ENCODE measurements at regions not wholly inside any gene's neighbourhood (a gene's known extent, or its start where the extent isn't known, plus 50 kb on each side); places are given as distances from the start of the nearest gene placed in this dataset.

- intact Hi-C loops (cut with DNase I), result no loop called here
Measured at GRCh38 chr5:56335212-56335611, 102.1 kb upstream of the ANKRD55 start.

DNA sequence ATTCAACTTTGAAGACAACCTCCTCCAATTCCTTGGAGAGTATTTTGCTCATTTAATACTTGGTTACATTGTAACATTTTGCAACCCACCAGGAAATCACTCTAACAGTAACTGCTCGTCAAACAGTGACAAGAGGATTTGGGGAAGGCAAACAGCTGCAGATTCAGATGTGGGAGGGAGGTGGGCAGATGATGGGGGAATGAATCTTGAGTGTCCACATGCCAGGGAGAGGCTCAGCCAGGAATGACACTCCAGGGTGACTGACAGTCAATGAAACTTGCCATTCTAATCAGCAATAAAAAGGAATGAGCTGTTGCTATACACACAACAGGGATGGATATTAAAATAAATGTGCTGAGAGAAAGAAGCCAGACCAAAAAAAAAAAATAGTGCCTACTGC lies 97.7 kb upstream of the ANKRD55 start:
- intact Hi-C loops (cut with DNase I), result no loop called here
- DNase-seq (ENCODE audit: low spot score), result no peak

More at GRCh38 chr5:56335212-56335611, 102.1 kb upstream of the ANKRD55 start:
- no peak for DNase-seq (ENCODE audit: low spot score)

- no peak for DNase-seq (ENCODE audit: low spot score)
- intact Hi-C loops (cut with DNase I), result no loop called here
Measured at GRCh38 chr5:56330167-56330566, 97.0 kb upstream of the ANKRD55 start.

DNA sequence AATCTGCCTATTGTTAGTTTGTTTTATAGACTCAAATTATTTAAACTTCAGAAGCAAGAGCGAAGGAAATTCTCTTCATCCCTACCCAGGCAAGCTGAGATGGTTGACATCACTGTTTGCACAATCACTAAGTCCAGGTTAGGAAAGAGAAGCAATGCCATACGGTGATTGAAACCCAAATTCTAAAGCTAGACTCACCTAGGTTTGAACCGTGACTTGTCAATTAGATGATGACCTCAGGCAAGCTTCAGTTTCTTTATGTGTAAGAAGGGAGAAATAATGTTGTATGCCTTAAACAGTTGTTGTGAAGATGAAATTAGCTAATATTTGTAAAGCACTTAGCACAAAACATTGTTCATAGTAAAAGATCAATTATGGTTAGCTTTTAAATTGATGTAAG lies 96.5 kb upstream of the ANKRD55 start:
- intact Hi-C loops (cut with DNase I), result no loop called here
- no peak for DNase-seq (ENCODE audit: low spot score)

- intact Hi-C loops (cut with DNase I), result no loop called here
- DNase-seq (ENCODE audit: low spot score), result no peak
Measured at GRCh38 chr5:56328753-56329560, 95.8 kb upstream of the ANKRD55 start.

DNA sequence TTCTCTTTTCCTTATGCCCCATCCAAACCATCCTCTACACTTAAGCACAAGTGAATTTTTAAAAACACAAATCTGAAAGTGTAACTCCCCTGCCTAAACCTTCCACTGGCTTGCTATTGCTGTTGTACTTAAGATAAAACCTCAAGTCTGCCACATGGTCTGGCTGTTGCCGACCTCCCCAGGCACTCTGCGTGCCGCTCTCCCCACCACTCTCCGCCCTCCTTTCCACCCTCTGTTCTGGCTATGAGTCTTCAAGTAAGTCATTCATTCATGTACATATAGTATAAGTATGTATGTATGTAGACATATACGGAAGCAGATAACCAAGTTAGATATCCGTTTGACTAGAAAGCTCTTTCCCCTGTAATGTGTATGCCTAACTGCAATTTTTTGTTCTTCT lies 94.7 kb upstream of the ANKRD55 start:
- DNase-seq (ENCODE audit: low spot score), result no peak
- intact Hi-C loops (cut with DNase I), result no loop called here

- no peak for DNase-seq (ENCODE audit: low spot score)
- intact Hi-C loops (cut with DNase I), result no loop called here
Measured at GRCh38 chr5:56326770-56327169, 93.6 kb upstream of the ANKRD55 start.

GRCh38 chr5:56326116-56326515 lies 93.0 kb upstream of the ANKRD55 start:
- intact Hi-C loops (cut with DNase I), result no loop called here
- DNase-seq (ENCODE audit: low spot score), result no peak

DNA sequence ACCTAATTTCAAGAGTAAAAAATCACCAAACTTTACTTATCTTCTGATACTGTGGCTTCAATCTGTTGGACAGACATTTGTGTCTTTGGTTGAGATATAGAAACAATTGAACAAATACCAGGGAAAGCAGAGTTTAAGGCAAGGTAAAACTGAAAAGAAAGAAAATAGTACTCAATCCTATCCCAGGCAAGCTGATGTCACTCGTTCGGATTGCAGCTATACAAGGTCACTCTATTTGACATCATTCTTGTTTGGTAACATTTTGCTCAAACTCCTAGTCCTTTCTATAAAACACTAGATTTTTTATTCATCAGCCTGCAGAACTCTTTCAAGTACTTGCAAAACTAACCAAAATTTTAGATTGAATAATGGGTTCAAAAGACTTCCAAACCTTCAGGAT lies 91.9 kb upstream of the ANKRD55 start:
- DNase-seq (ENCODE audit: low spot score), result no peak
- intact Hi-C loops (cut with DNase I), result no loop called here

DNA sequence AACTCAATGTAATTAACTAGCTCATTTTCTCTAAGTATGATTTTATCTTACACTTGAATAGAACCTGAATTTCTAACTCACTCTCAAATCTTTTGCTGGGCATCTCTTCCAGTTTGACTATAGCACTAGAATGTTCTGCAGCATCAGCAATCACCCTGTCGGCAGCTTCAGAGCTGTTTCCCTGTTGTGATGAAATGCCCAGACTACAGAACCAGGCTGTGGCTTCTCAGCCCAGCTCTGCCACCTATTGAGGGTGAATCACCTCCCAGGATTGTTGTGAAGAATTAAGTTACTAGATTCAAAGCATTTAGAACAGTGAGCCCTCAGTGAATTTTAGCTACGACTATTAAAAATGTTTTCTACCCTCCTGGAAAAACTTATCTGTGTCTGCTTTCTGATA lies 90.4 kb upstream of the ANKRD55 start:
- intact Hi-C loops (cut with DNase I), result no loop called here
- DNase-seq (ENCODE audit: low spot score), result no peak

GRCh38 chr5:56322592-56322991 lies 89.5 kb upstream of the ANKRD55 start:
- no peak for DNase-seq (ENCODE audit: low spot score)
- intact Hi-C loops (cut with DNase I), result no loop called here

GRCh38 chr5:56321236-56321881 lies 88.2 kb upstream of the ANKRD55 start:
- DNase-seq (ENCODE audit: low spot score), result no peak
- intact Hi-C loops (cut with DNase I), result no loop called here

- no peak for DNase-seq (ENCODE audit: low spot score)
- intact Hi-C loops (cut with DNase I), result no loop called here
Measured at GRCh38 chr5:56320686-56321085, 87.6 kb upstream of the ANKRD55 start.

GRCh38 chr5:56319526-56320181 lies 86.5 kb upstream of the ANKRD55 start:
- DNase-seq (ENCODE audit: low spot score), result peak; percentile 85

DNA sequence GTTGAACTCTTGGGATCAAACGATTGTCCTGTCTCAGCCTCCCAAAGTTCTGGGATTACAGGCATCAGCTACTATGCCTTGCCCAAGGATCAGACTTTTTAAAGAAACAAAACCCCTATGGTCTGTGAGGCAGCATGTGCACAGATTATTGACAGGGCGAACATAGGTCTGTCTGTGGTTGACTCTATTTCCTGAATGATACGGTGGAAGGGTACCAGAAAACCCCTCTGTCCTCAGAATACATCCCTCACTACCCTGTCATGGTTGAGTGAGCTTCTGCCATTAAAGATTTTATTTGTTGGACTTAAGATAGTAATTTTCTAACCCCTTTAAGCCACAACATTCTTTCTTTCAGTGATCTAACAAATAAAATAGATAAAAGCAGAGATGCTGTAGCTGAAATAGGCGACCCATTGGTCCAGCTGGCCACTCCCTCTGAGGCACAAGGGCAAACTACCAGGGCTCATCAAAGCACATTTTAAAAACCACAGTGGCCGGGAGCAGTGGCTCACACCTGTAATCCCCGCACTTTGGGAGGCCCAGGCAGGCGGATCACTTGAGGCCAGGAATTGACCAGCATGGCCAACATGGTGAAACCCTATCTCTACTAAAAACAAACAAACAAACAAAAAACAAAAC lies 84.9 kb upstream of the ANKRD55 start:
- no peak for DNase-seq (ENCODE audit: low spot score)
- intact Hi-C loops (cut with DNase I), result no loop called here

More at GRCh38 chr5:56319526-56320181, 86.5 kb upstream of the ANKRD55 start:
- intact Hi-C loops (cut with DNase I), result no loop called here

GRCh38 chr5:56316299-56316994 lies 83.3 kb upstream of the ANKRD55 start:
- intact Hi-C loops (cut with DNase I), result no loop called here

GRCh38 chr5:56314529-56314928 lies 81.4 kb upstream of the ANKRD55 start:
- intact Hi-C loops (cut with DNase I), result no loop called here
- DNase-seq (ENCODE audit: low spot score), result no peak

More at GRCh38 chr5:56316299-56316994, 83.3 kb upstream of the ANKRD55 start:
- no peak for DNase-seq (ENCODE audit: low spot score)

DNA sequence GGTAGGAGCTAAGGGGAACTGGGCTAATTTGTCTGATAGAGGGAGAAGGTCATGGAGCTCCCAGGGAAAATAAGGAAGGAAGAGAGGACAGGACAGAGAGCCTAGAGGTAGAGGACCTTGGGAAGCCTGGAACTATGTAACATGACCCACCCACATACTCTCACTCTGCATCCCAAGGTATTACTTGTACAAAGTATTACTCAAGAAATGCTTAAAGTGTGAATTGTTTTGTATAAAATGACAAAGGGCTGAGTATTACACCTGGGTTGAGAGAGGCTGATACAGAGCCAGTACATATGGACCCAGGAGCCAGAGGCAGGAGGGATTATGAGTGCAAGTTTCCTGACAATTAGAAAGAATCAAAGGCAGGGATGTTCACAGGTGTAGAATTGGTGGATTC lies 80.5 kb upstream of the ANKRD55 start:
- no peak for DNase-seq (ENCODE audit: low spot score)
- intact Hi-C loops (cut with DNase I), result loop anchor here in 1 of 2 donors (1.0 kb wide), 1 partner anchor 28 kb away; no protein-coding TSS in a partner anchor

DNA sequence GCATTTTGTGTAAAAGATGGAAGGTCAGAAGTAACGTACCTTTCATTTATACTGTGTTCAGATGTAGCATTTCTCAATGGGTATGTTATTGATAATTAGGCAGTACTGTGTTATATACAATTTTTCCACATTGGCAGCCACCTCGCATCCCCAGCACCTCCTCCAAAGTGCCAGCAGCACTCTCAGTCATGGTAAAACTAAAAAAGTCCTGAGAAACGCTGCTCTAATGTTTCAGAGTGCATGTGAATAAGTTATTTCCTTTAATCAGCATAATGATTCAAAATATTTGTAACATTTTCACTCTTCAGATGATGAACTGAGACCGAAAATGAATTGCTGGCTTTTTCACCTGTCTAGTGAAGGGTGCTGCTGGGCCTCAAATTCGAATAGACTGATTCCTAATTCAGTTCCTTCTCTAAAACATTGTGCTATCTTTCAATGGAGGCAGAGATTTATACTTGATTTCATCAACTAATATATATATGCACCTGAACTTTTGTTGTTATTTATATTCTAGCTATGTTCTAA lies 79.9 kb upstream of the ANKRD55 start:
- intact Hi-C loops (cut with DNase I), result loop anchor here in 1 of 2 donors (1.0 kb wide), 1 partner anchor 28 kb away; no protein-coding TSS in a partner anchor
- no peak for DNase-seq (ENCODE audit: low spot score)
